Pons (tissue), 1 donor: ENCODE measurements at regions not wholly inside any gene's neighbourhood (a gene's known extent, or its start where the extent isn't known, plus 50 kb on each side); places are given as distances from the start of the nearest gene placed in this dataset.
"Not testable (repeated sequence)": the region's sequence is repeated elsewhere in the genome, so short reads cannot be mapped to it uniquely, and the experiment has no call there.

Experiments
- DNase-seq: peaks from one replicate; pipeline ENCODE4 v3.0.0-alpha.2; 2016; ENCODE audit warnings: low spot score

- no peak for DNase-seq
These were observed 294.0 kb upstream of the ETAA1 start for GRCh38 chr2:67103157-67103556.

DNA sequence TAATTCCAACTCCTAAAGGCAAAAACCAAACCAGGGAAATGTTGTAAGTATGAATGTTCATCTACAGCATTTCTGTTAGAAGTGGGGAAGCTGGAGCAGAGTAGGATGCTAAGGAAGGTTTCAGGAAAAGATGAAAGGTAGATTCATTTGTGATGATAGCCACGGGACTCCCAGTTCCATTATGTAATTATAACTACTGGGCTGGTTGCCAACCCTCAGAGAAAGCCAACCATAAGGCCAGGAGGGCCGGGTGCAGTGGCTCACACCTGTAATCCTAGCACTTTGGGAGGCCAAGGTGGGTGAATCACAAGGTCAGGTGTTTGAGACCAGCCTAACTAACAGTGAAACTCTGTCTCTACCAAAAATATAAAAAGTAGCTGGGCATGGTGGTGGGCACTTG, 288.9 kb upstream of the ETAA1 start:
- no peak for DNase-seq

DNA sequence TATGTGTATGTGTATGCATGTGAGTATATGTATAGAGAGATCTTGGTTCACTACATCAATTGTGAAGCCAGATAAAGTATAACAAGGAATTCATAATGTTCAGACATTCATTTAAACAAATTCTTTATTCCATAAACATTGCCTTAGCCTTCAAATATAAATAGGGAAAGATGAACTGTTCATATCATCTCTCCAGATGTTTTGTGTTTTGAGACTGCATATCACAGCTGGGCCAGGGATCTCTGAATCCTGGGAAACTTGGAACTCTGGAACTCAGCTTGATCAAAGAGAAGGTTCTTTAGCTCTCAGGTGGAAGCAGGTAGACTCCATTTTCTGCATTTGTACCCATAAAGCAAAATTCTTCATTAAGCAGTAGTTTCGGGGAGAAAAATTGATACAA, 272.6 kb upstream of the ETAA1 start:
- no peak for DNase-seq

DNA sequence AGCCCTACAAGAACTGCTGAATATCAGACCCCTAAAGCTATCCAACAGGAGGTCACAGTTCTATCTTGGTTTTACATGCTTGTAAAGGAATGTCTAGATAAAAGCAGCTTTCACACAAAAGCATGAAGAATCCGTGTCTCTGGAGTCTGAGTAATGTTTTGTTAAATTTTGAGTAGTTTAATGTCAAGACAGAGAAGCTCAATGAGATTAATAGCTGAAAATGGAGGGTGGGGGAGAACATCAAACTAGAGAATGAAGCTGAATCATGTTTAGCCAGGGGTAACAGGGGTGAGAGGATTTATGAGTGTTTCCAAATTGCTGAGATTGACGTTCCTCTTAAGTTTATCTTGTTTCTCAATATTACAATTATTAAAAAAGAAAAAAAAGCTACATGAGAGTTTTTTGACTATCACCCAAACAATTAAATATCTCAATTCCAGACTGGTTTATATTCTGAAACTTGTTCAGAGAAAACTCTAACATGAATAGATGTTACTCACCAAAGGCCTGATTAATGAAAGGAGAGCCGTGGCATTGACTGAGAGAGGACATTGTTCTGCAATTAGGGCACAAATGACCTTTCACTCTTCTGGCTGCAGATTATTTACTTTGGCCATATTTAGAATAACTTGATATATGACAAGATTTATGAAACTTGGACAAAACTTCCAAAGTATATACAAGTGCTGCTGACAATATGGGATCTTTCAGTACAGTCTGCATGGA, 266.4 kb upstream of the ETAA1 start:
- DNase-seq = no peak

DNA sequence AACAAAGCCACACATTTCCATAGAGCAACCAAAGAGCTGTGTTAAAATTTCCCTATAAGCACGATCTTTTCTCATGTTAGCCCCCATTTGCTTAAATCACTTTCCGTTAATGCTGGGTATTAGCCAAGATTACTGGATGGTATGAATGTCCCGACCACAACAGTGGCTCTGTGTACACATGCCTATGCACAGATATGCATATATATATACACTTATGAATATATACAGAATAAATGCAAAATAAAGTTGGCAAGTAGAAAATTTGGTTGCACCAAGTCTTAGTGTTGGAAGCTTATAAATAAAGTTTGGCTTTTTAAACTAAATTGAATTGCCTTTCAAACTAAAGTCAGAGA, 265.9 kb upstream of the ETAA1 start:
- DNase-seq = no peak

- not testable (repeated sequence) for DNase-seq
These were observed 264.6 kb upstream of the ETAA1 start for GRCh38 chr2:67132441-67132940.

DNA sequence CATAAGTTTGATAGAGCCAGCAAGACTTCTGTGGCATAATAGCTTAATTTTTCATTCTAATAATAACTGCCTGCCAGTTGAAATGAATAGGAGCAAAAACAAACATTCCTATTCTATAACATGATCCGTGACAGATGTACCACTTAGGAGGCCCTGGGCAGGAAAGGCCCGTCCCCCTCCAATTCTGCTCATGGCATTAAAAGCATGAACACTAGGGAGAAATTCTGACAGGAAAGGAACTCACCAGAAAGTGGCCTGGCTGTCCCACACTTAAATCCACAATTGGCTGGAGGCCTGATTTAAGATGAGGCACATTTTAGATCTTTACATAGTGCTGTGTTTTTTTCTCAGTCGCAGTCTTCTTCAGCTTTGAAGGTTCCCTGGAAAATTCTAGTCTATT, 261.9 kb upstream of the ETAA1 start:
- DNase-seq = no peak

DNA sequence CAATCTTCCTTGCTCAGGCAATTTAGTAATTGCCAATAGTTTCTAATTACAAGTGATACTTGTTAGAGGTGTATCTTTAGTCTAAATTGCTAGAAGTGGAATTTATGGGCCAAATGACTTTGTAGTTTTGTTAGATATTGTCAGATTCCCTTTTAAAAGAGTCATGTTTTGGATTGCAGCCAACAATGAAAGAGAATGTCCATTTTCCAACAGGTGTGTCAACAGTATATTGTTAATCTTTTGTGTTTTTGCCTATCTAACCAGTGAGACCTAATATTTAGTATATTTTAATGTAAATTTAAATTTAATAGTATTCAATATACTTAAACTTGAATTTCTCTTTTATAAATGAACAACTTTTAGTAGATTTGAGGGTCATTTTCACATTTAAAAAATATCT, 259.4 kb upstream of the ETAA1 start:
- DNase-seq = no peak

DNA sequence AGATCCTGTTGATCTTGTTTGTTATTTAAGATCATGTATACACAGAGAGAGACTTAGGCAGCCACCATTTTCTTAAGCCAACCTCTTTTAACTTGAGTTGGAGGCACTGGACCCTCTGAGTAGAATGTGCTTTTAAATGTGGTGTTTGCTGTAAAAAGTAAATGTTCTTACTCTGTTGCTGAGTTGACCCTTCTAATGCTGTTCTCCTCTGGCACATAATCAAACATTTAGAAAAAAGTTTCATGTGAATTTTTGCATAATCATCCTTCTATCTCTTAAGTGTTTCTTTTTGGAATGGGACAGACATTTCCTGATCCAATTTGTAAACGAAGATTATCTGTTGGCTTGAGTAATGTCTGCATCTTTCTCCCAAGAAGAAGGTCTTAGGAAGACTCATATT, 255.1 kb upstream of the ETAA1 start:
- no peak for DNase-seq

DNA sequence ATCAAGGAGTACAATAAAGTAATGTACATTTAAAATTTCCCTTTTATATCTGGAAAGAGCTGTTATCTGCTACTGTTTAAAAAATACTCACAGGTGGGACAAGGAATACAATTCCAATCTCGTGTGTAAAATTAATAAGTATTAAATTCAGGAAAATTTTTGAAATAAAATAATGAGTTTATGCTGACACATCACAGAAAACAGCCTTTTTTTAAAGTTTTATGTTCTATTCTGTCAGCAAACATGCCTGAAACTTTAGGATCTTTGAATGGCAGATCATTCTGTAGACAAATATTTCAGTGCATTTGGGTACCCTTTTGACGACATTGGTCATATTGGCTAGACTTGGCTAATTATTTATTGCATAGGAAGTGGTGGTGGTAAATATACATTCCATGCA, 254.4 kb upstream of the ETAA1 start:
- no peak for DNase-seq

GRCh38 chr2:67145851-67146250, 251.3 kb upstream of the ETAA1 start:
- no peak for DNase-seq

- DNase-seq = no peak
These were observed 240.3 kb upstream of the ETAA1 start for GRCh38 chr2:67156796-67157195.

DNA sequence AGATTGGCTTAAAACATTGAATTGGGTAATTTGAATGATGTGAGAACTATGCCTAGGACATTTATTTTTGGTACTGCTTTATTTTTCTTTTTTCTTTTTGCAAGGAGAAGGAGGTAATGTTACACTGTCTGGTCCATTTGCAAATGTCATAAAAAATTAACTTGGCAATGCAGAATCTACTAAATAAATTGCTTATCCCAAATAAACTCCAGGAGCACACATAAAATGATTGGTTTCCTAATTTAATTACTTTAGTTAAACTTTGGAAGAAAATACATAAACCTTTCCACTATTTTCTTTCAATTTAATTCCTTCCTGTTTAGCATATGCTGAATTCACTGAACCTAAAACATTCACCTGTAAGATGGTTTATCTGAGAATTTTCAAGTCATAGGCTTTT, 238.4 kb upstream of the ETAA1 start:
- no peak for DNase-seq

DNA sequence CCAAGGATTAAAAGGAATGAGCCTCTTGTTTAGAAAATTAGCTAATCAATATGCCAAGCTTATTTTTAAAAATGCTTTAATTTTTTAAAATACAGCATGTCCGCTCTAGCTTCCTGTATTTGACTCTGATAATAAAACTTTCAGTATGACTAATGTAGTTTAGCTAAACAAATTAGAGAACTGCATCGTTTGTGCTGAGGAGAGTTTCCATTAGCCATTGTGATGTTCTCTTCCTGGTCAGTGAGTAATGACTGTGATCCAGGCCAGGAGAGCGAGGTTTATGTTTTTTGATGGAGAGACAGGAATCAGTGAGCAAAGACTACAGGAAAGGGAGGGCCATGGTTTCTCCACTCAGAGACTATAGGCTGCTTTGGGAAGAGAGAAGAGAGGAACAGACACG, 237.2 kb upstream of the ETAA1 start:
- DNase-seq = no peak

DNA sequence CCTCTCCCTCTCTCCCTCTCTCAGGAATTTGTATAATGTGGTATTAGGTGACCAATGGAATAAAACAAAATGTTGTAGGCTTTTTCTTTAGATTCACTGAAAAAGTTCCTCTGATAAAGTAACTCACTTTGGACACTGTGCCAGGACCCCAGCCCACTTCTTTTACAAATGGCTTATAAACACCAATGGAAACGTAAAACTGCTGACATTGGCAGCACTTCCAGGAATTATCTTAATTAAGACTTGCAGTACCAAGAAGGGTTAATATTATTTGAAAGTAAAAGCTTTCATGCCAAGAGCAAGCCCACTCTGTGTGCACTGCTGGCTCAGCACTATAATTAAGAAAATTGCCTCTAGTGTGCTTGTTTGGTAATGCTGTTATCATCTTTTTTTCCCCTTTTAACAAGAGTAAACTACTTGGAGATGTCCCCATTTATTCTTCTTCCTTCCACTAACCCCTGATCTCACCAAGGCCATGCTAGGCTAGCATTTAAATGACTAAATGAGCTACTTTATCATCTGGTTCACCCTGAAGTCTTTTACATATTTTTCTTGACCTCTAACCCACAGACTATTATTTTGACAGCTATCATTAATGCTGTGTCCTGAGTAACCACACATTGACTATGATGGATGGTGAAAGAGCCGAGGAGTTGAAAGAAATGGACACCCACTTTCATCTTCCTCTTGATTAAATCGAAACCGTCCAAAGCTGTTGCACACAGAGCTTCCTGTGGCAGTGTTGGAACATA, 232.2 kb upstream of the ETAA1 start:
- no peak for DNase-seq

DNA sequence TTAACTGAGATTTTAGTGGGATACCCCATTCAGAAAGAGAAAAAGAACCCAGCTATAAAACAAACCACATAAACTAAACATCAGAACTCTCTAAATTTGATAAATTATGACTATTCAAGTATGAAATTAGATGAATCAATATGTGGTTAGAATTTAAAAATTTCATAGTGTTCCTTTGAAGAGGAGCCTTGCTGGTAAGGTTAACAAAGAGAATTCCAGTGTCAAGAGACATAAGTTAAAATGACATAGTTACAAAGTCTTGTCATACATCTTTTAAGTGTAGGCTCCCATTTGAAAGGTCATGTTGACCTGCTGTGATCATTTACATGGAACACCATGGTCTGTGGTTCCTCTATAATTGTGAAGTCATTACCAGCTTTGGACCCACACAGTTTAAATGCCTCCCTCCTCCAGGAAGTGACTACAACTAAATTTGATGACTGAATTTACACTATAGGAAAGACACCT, 231.6 kb upstream of the ETAA1 start:
- DNase-seq = no peak

DNA sequence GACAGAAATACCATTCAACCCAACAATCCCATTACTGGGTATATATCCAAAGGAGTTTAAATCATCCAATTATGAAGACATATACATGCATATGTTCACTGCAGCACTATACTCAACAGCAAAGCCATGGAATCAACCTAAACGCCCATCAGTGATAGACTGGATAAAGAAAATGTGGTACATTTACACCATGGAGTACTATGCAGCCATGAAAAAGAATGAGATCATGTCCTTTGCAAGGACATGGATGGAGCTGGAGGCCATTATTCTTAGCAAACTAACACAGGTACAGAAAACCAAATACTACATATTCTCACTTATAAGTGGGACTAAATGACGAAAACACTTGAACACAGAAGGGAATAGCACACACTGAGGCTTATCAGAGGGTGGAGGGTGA, 230.6 kb upstream of the ETAA1 start:
- not testable (repeated sequence) for DNase-seq

- no peak for DNase-seq
These were observed 227.6 kb upstream of the ETAA1 start for GRCh38 chr2:67169417-67170140.

DNA sequence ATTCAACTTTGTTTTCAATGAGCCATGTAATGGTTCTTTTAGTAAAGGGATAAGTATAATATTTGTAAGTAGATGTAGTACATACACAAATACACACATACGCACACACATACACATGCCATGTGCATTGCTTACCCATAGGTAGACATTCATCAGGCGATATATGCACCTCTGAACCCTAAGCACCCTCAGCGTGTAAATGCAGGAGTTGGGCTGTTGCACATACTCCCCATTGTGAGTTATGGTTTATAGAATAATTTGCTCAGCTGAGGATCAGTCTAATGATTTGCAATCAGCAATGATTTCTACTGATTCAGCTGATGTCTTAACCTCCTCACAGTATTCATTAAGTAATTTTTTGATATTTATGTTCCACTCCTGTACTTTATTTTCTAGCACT, 217.6 kb upstream of the ETAA1 start:
- DNase-seq = no peak

DNA sequence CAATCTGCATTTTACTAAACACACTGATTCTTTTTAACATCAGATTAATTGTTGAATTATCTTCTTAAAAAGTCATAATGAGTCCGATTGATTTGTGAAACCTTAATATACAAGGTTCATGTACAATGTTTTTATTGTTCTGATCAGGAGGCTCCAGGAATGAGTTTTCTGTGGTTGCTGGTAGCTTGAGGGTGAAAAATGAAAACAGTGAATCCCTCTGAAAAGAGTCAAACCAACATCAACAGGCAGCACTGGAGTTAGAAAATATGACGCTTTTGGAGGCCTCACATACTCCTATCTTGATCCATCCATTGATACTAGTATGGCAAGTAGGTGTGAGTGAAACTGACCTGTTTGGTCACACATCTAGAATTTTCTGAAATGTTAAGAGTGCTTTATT, 216.3 kb upstream of the ETAA1 start:
- DNase-seq = no peak

GRCh38 chr2:67182884-67183283, 214.2 kb upstream of the ETAA1 start:
- DNase-seq = no peak

- DNase-seq = no peak
These were observed 210.8 kb upstream of the ETAA1 start for GRCh38 chr2:67186326-67186725.

DNA sequence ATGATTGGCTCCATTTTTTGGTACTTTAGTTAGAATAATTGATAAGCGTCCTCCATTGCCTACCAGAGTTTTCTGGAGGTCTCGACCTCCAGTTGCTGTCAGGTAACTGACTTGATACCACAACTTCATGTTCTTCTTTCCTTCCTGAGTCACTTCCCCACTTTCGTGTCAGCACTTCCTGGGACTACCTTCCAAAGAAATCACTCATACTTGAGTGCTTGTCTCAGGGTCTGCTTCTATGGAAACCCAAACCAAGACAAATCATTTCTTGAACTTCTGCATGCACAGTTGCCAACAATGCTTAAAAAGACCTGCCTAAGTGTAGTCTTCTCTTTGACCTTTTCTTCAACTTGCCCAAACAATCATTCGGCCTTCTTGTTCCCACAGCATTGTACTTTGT, 210.3 kb upstream of the ETAA1 start:
- no peak for DNase-seq
